H9 (cell line): ENCODE measurements at regions not wholly inside any gene's neighbourhood (a gene's known extent, or its start where the extent isn't known, plus 50 kb on each side); places are given as distances from the start of the nearest gene placed in this dataset.

Source experiments
- DNase-seq: peaks from one replicate; pipeline ENCODE4 v3.0.0-alpha.2; 2017
- H2AFZ ChIP-seq: one replicate; pipeline ENCODE4 v1.6.1; 2013; ENCODE audit warnings: mild to moderate bottlenecking, low read length, control low read depth, moderate library complexity
- H2AK5ac ChIP-seq: 2 replicates; pipeline ENCODE4 v1.6.1; 2013; ENCODE audit warnings: low read length, control low read depth, mixed read lengths; ENCODE audit not compliant: insufficient read length
- H2BK120ac ChIP-seq: one replicate; pipeline ENCODE4 v1.6.1; 2013; ENCODE audit warnings: low read depth, mild to moderate bottlenecking, low read length, control low read depth, inconsistent platforms; ENCODE audit not compliant: poor library complexity, severe bottlenecking
- H2BK12ac ChIP-seq: 2 replicates; pipeline ENCODE4 v1.6.1; 2013; ENCODE audit warnings: low read length, control low read depth, mixed read lengths, low read depth; ENCODE audit not compliant: insufficient read length
- H2BK15ac ChIP-seq: 2 replicates; pipeline ENCODE4 v1.6.1; 2013; ENCODE audit warnings: low read depth, low read length, control low read depth
- H2BK20ac ChIP-seq: one replicate; pipeline ENCODE4 v1.6.1; 2013; ENCODE audit warnings: low read depth, mild to moderate bottlenecking, low read length, control low read depth, inconsistent platforms; ENCODE audit not compliant: poor library complexity, severe bottlenecking
- H2BK5ac ChIP-seq: 2 replicates; pipeline ENCODE4 v1.6.1; 2013; ENCODE audit warnings: low read length, control low read depth, mixed read lengths; ENCODE audit not compliant: insufficient read length
- H3K14ac ChIP-seq: 2 replicates; pipeline ENCODE4 v1.6.1; 2013; ENCODE audit warnings: low read length, control low read depth; ENCODE audit not compliant: insufficient read depth
- H3K18ac ChIP-seq: 2 replicates; pipeline ENCODE4 v1.6.1; 2013; ENCODE audit warnings: low read depth, mild to moderate bottlenecking, mixed read lengths, low read length, control low read depth; ENCODE audit not compliant: insufficient read length
- H3K23ac ChIP-seq: 2 replicates; pipeline ENCODE4 v1.6.1; 2013; ENCODE audit warnings: low read length, control low read depth, mixed read lengths, low read depth; ENCODE audit not compliant: insufficient read length
- H3K23me2 ChIP-seq: 2 replicates; pipeline ENCODE4 v1.6.1; 2013; ENCODE audit warnings: low read depth, mild to moderate bottlenecking, mixed read lengths, low read length, control low read depth; ENCODE audit not compliant: insufficient read length, poor library complexity, severe bottlenecking
- H3K27ac ChIP-seq: 2 replicates; pipeline ENCODE4 v1.5.1; 2013; ENCODE audit warnings: low read length, control low read depth, mixed read lengths, low read depth; ENCODE audit not compliant: insufficient read length
- H3K27me3 ChIP-seq: 2 replicates; pipeline ENCODE4 v1.6.1; 2013; ENCODE audit warnings: low read length, control low read depth, inconsistent platforms; ENCODE audit not compliant: insufficient read depth
- H3K4ac ChIP-seq: 2 replicates; pipeline ENCODE4 v1.6.1; 2013; ENCODE audit warnings: low read depth, mild to moderate bottlenecking, control low read depth, inconsistent platforms, low read length, moderate library complexity
- H3K4me1 ChIP-seq: 2 replicates; pipeline ENCODE4 v1.6.1; 2013; ENCODE audit warnings: low read length, control low read depth, inconsistent platforms; ENCODE audit not compliant: insufficient read depth
- H3K4me2 ChIP-seq: 2 replicates; pipeline ENCODE4 v1.6.1; 2013; ENCODE audit warnings: low read length, control low read depth, mixed read lengths; ENCODE audit not compliant: insufficient read length, insufficient read depth
- H3K56ac ChIP-seq: 2 replicates; pipeline ENCODE4 v1.6.1; 2013; ENCODE audit warnings: low read depth, mild to moderate bottlenecking, mixed read lengths, low read length, control low read depth; ENCODE audit not compliant: insufficient read length
- H3K79me1 ChIP-seq: 2 replicates; pipeline ENCODE4 v1.6.1; 2013; ENCODE audit warnings: low read depth, mild to moderate bottlenecking, moderate library complexity, low read length, control low read depth, inconsistent platforms; ENCODE audit not compliant: insufficient read depth, poor library complexity, severe bottlenecking
- H3K79me2 ChIP-seq: 2 replicates; pipeline ENCODE4 v1.6.1; 2013; ENCODE audit warnings: low read length, control low read depth, inconsistent platforms; ENCODE audit not compliant: insufficient read depth
- H3K9ac ChIP-seq: 2 replicates; pipeline ENCODE4 v1.6.1; 2013; ENCODE audit warnings: low read length, control low read depth, mixed read lengths; ENCODE audit not compliant: insufficient read length; ENCODE audit errors: extremely low read depth
- H3K9me3 ChIP-seq: one replicate; pipeline ENCODE4 v1.6.1; 2013; ENCODE audit warnings: low read depth, low read length, inconsistent platforms; ENCODE audit not compliant: control insufficient read depth
- H3T11ph ChIP-seq: one replicate; pipeline ENCODE4 v1.6.1; 2013; ENCODE audit warnings: mild to moderate bottlenecking, low read length, control low read depth, inconsistent platforms
- H4K20me1 ChIP-seq: one replicate; pipeline ENCODE4 v1.6.1; 2013; ENCODE audit not compliant: control insufficient read depth, insufficient read length, insufficient read depth
- H4K5ac ChIP-seq: 2 replicates; pipeline ENCODE4 v1.6.1; 2013; ENCODE audit warnings: low read depth, mild to moderate bottlenecking, mixed read lengths, low read length, control low read depth; ENCODE audit not compliant: insufficient read length
- H4K8ac ChIP-seq: replicated peaks from 2 replicates; pipeline ENCODE4 v1.6.1; 2013; ENCODE audit warnings: low read length, control low read depth, mixed read lengths, low read depth; ENCODE audit not compliant: insufficient read length
- H4K91ac ChIP-seq: 2 replicates; pipeline ENCODE4 v1.6.1; 2013; ENCODE audit warnings: low read depth, mild to moderate bottlenecking, moderate library complexity, mixed read lengths, low read length, control low read depth; ENCODE audit not compliant: insufficient read length
- H3K27ac Mint-ChIP-seq, 3 experiments: 2 replicates in 2 of 3; 3 replicates in 1 of 3; pipeline ENCODE4 v1.8.0; 2020 to 2021; ENCODE audit warnings: mixed read lengths in 3 of 3, mild to moderate bottlenecking in 1 of 3, moderate library complexity in 1 of 3
- H3K27me3 Mint-ChIP-seq: 2 replicates; pipeline ENCODE4 v1.8.0; 2021; ENCODE audit warnings: low read depth, mild to moderate bottlenecking, moderate library complexity, mixed read lengths
- H3K36me3 Mint-ChIP-seq, 3 experiments: 2 replicates in 2 of 3; 3 replicates in 1 of 3; pipeline ENCODE4 v1.8.0; 2020 to 2021; ENCODE audit warnings: low read depth in 3 of 3, mixed read lengths in 3 of 3; ENCODE audit not compliant: insufficient read depth in 1 of 3
- H3K4me1 Mint-ChIP-seq, 2 experiments: 2 replicates each; pipeline ENCODE4 v1.8.0; 2020; ENCODE audit warnings: mixed read lengths in 2 of 2
- H3K4me3 Mint-ChIP-seq, 2 experiments: 2 replicates in 1 of 2; 3 replicates in 1 of 2; pipeline ENCODE4 v1.8.0; 2020 to 2021; ENCODE audit warnings: mild to moderate bottlenecking in 2 of 2, mixed read lengths in 2 of 2, moderate library complexity in 1 of 2
- H3K9me3 Mint-ChIP-seq, 2 experiments: 2 replicates in 1 of 2; 3 replicates in 1 of 2; pipeline ENCODE4 v1.8.0; 2020; ENCODE audit warnings: mild to moderate bottlenecking in 2 of 2, mixed read lengths in 2 of 2, moderate library complexity in 1 of 2
- WGBS: extraction: QIAGEN DNeasy Blood & Tissue Kit; methylation state at CpG from one replicate; pipeline ENCODE4 v1.1.7; 2013; ENCODE audit warnings: missing lambda C conversion rate, low lambda C conversion rate, mixed read lengths; ENCODE audit not compliant: insufficient read length; ENCODE audit errors: extremely low coverage; 5-methylcytosine and 5-hydroxymethylcytosine counted together
- TF ChIP-seq, protein P1 (sequence below): fragments of 200-600 bp; sonication (generic); conservative IDR thresholded peaks from 3 replicates; pipeline ENCODE4 v1.8.0; 2021; ENCODE audit warnings: antibody characterized with exemption, mild to moderate bottlenecking

DNA sequence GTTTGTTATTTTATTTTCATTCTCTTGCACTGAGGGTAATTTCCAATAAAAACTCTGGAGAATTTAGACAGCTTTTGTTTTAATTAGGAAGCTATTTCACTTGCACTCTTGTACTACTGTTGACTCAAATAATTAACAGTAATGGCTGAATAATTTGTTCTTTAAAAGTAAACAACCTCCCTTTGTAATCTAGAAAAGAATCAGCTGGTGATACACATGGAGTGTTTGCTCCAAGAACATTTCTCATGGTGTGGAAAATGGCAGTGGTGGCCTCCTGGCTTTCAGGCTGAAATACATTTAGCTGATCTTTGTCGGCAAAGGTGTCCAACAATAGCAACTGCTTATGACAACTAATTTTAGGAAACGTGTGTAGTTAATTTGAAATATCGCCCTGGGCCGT, 129.4 kb downstream of the C9orf152 start:
- no peaks in the 10 kb centered on the region for H3K27me3 Mint-ChIP-seq
- Histone ChIP-seq H3K79me1 (peaks cover 7% of the 10 kb centered on the region), H3T11ph (no peak overlapping the region), H3K4ac (no peak overlapping the region), H3K56ac (no peak overlapping the region), H2AFZ (no peak overlapping the region), H3K23ac (no peak overlapping the region), H2BK120ac (no peak overlapping the region), H3K18ac (no peak overlapping the region), H3K14ac (no peak overlapping the region), H4K91ac (no peak overlapping the region), H3K27ac (no peak overlapping the region), H2AK5ac (no peak overlapping the region), H2BK12ac (no peak overlapping the region), H3K9ac (no peak overlapping the region), H3K9me3 (no peaks in the 10 kb centered on the region), H4K5ac (no peak overlapping the region), H3K27me3 (no peaks in the 10 kb centered on the region), H3K23me2 (no peaks in the 10 kb centered on the region), H3K79me2 (no peaks in the 10 kb centered on the region; the same call in 1 of the 2 replicates), H3K4me2 (no peak overlapping the region), H2BK5ac (no peak overlapping the region), H2BK20ac (no peak overlapping the region), H2BK15ac (no peak overlapping the region), H4K8ac (no peak overlapping the region), H3K4me1 (no peaks in the 10 kb centered on the region; the same call in 1 of the 2 replicates), H4K20me1 (no peaks in the 10 kb centered on the region)
- H3K4me1 Mint-ChIP-seq = peaks cover 12 to 13% of the 10 kb centered on the region in 2 experiments
- WGBS = no CpG with 5 or more reads among the region's 4 CpGs
- H3K4me3 Mint-ChIP-seq = no peak overlapping the region
- DNase-seq = no peak
- H3K9me3 Mint-ChIP-seq = no peaks in the 10 kb centered on the region
- H3K27ac Mint-ChIP-seq = no peak overlapping the region
- TF ChIP-seq, protein P1, sequence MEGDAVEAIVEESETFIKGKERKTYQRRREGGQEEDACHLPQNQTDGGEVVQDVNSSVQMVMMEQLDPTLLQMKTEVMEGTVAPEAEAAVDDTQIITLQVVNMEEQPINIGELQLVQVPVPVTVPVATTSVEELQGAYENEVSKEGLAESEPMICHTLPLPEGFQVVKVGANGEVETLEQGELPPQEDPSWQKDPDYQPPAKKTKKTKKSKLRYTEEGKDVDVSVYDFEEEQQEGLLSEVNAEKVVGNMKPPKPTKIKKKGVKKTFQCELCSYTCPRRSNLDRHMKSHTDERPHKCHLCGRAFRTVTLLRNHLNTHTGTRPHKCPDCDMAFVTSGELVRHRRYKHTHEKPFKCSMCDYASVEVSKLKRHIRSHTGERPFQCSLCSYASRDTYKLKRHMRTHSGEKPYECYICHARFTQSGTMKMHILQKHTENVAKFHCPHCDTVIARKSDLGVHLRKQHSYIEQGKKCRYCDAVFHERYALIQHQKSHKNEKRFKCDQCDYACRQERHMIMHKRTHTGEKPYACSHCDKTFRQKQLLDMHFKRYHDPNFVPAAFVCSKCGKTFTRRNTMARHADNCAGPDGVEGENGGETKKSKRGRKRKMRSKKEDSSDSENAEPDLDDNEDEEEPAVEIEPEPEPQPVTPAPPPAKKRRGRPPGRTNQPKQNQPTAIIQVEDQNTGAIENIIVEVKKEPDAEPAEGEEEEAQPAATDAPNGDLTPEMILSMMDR = no peak
- H3K36me3 Mint-ChIP-seq = peaks cover 0 to 4% (median 0%) of the 10 kb centered on the region in 3 experiments; a peak in 4 of 7 replicates
